HEK293 (cell line): ENCODE measurements at regions not wholly inside any gene's neighbourhood (a gene's known extent, or its start where the extent isn't known, plus 50 kb on each side); places are given as distances from the start of the nearest gene placed in this dataset.

Experiments
- CTCF ChIA-PET: fragments of 350-600 bp; formaldehyde crosslinking; extraction: SDS; loops from one replicate; lab custom pipeline; 2021; ENCODE audit warnings: antibody characterized with exemption; lab: Yijun Ruan, JAX
- POLR2A ChIA-PET: fragments of 300-600 bp; formaldehyde crosslinking; extraction: SDS; loops from one replicate; lab custom pipeline; 2020; ENCODE audit warnings: antibody characterized with exemption, inconsistent platforms; lab: Yijun Ruan, JAX
- H3K27ac ChIP-seq: fragments of 200-500 bp; sonication (Bioruptor generic); 2 replicates; pipeline ENCODE4 v1.5.1; 2014; ENCODE audit warnings: low read depth, low read length, control low read depth, inconsistent platforms; ENCODE audit errors: extremely low read depth
- H3K36me3 ChIP-seq, 2 experiments: fragments of 200-500 bp in 1 of 2; sonication (Bioruptor generic) in 1 of 2; 1 replicate in 1 of 2; 2 replicates in 1 of 2; pipeline ENCODE4 v1.5.1; 2014 to 2017; ENCODE audit warnings: inconsistent platforms in 2 of 2, low read length in 2 of 2; ENCODE audit not compliant: control insufficient read depth in 2 of 2, insufficient read depth in 1 of 2
- H3K4me1 ChIP-seq: fragments of 200-500 bp; sonication (Bioruptor generic); 2 replicates; pipeline ENCODE4 v1.5.1; 2014; ENCODE audit warnings: mild to moderate bottlenecking, low read length, inconsistent platforms; ENCODE audit not compliant: control insufficient read depth, insufficient read depth
- H3K4me3 ChIP-seq: 2 replicates; pipeline ENCODE4 v1.5.1; 2011; ENCODE audit warnings: low read depth, mild to moderate bottlenecking, control low read depth, low read length, moderate library complexity
- H3K9me3 ChIP-seq: fragments of 200-500 bp; sonication (Bioruptor generic); 2 replicates; pipeline ENCODE4 v1.5.1; 2014; ENCODE audit warnings: low read depth, low read length, inconsistent platforms; ENCODE audit not compliant: control insufficient read depth, insufficient read depth
- PRDM1 ChIP-seq: fragments of 450-650 bp; formaldehyde crosslinking; IDR thresholded peaks from 2 replicates; pipeline ENCODE4; 2016; ENCODE audit warnings: missing biosample characterization, missing genetic modification characterization
- SCRT1 ChIP-seq: fragments of 450-650 bp; formaldehyde crosslinking; IDR thresholded peaks from 2 replicates; pipeline ENCODE4 v1.5.1; 2016; ENCODE audit warnings: missing biosample characterization, missing genetic modification characterization, borderline replicate concordance
- ZBTB7A ChIP-seq: fragments of 450-650 bp; formaldehyde crosslinking; IDR thresholded peaks from 2 replicates; pipeline ENCODE4 v1.5.1; 2016; ENCODE audit warnings: low read depth, missing biosample characterization, missing genetic modification characterization
- ZFHX2 ChIP-seq: fragments of 450-650 bp; formaldehyde crosslinking; conservative IDR thresholded peaks from 2 replicates; pipeline ENCODE4 v1.5.1; 2016; ENCODE audit warnings: missing biosample characterization, missing genetic modification characterization
- ZFP37 ChIP-seq: fragments of 450-650 bp; formaldehyde crosslinking; IDR thresholded peaks from 2 replicates; pipeline ENCODE4 v1.5.1; 2016; ENCODE audit warnings: missing biosample characterization, missing genetic modification characterization
- ZNF114 ChIP-seq: fragments of 450-650 bp; formaldehyde crosslinking; IDR thresholded peaks from 2 replicates; pipeline ENCODE4 v1.5.0; 2017; ENCODE audit warnings: missing biosample characterization, missing genetic modification characterization
- ZNF132 ChIP-seq: fragments of 450-650 bp; formaldehyde crosslinking; IDR thresholded peaks from 2 replicates; pipeline ENCODE4 v1.5.1; 2017; ENCODE audit warnings: missing biosample characterization, missing genetic modification characterization, borderline replicate concordance
- ZNF155 ChIP-seq: fragments of 450-650 bp; formaldehyde crosslinking; IDR thresholded peaks from 2 replicates; pipeline ENCODE4 v1.5.1; 2016; ENCODE audit warnings: missing biosample characterization, missing genetic modification characterization
- ZNF214 ChIP-seq: fragments of 450-650 bp; formaldehyde crosslinking; IDR thresholded peaks from 2 replicates; pipeline ENCODE4 v1.5.1; 2017; ENCODE audit warnings: missing biosample characterization, mild to moderate bottlenecking, missing genetic modification characterization, borderline replicate concordance
- ZNF239 ChIP-seq: fragments of 450-650 bp; formaldehyde crosslinking; IDR thresholded peaks from 2 replicates; pipeline ENCODE4 v1.5.1; 2016; ENCODE audit warnings: missing biosample characterization, missing genetic modification characterization
- ZNF335 ChIP-seq: fragments of 450-650 bp; formaldehyde crosslinking; conservative IDR thresholded peaks from 2 replicates; pipeline ENCODE4 v1.5.1; 2016; ENCODE audit warnings: missing biosample characterization, missing genetic modification characterization
- ZNF394 ChIP-seq: fragments of 450-650 bp; formaldehyde crosslinking; IDR thresholded peaks from 2 replicates; pipeline ENCODE4 v1.5.1; 2016; ENCODE audit warnings: missing biosample characterization, missing genetic modification characterization, mild to moderate bottlenecking, moderate library complexity, borderline replicate concordance
- ZNF501 ChIP-seq: fragments of 450-650 bp; formaldehyde crosslinking; IDR thresholded peaks from 2 replicates; pipeline ENCODE4 v1.5.1; 2016; ENCODE audit warnings: missing biosample characterization, missing genetic modification characterization
- ZNF548 ChIP-seq: fragments of 450-650 bp; formaldehyde crosslinking; IDR thresholded peaks from 2 replicates; pipeline ENCODE4 v1.5.1; 2016; ENCODE audit warnings: missing biosample characterization, missing genetic modification characterization
- ZNF629 ChIP-seq: fragments of 450-650 bp; formaldehyde crosslinking; IDR thresholded peaks from 2 replicates; pipeline ENCODE4 v1.5.1; 2017; ENCODE audit warnings: missing biosample characterization, missing genetic modification characterization
- ZNF654 ChIP-seq: fragments of 450-650 bp; formaldehyde crosslinking; IDR thresholded peaks from 2 replicates; pipeline ENCODE4 v1.5.1; 2016; ENCODE audit warnings: low read depth, missing biosample characterization, missing genetic modification characterization
- ZSCAN23 ChIP-seq: fragments of 450-650 bp; formaldehyde crosslinking; IDR thresholded peaks from 2 replicates; pipeline ENCODE4 v1.5.1; 2016; ENCODE audit warnings: missing biosample characterization, missing genetic modification characterization
- TF ChIP-seq, protein P1 (sequence below): fragments of 450-650 bp; formaldehyde crosslinking; IDR thresholded peaks from 2 replicates; pipeline ENCODE4 v1.5.1; 2016; ENCODE audit warnings: missing biosample characterization, missing genetic modification characterization, borderline replicate concordance
- TF ChIP-seq, protein P2 (sequence below): fragments of 450-650 bp; formaldehyde crosslinking; IDR thresholded peaks from 2 replicates; pipeline ENCODE4 v1.5.1; 2016; ENCODE audit warnings: missing biosample characterization, missing genetic modification characterization
- TF ChIP-seq, protein P3 (sequence below): fragments of 450-650 bp; formaldehyde crosslinking; IDR thresholded peaks from 2 replicates; pipeline ENCODE4 v1.5.1; 2016; ENCODE audit warnings: missing biosample characterization, missing genetic modification characterization
- TF ChIP-seq, protein P4 (sequence below): fragments of 450-650 bp; formaldehyde crosslinking; IDR thresholded peaks from 2 replicates; pipeline ENCODE4 v1.5.1; 2016; ENCODE audit warnings: missing biosample characterization, missing genetic modification characterization

DNA sequence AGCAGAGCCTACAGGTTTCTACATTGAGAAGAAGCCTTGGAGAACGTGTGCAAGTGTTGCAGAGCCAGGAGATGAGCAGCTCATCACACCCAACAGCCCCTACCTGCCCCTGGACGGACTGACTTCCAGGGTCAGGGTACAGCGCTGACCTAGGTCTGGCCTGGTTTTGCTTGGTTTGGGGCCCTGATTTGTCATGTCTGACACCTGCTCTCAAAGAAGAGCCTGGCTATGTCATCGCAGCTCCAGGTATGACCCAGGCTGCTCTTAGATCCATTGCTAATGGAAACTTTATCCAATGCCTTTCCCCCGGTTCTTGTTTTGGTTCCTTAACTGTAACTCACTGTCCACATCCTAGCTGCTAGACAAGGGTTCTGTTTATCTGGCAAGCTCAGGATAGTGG lies 149.5 kb downstream of the CXCL12 start (continued):
- TF ChIP-seq, protein P1, sequence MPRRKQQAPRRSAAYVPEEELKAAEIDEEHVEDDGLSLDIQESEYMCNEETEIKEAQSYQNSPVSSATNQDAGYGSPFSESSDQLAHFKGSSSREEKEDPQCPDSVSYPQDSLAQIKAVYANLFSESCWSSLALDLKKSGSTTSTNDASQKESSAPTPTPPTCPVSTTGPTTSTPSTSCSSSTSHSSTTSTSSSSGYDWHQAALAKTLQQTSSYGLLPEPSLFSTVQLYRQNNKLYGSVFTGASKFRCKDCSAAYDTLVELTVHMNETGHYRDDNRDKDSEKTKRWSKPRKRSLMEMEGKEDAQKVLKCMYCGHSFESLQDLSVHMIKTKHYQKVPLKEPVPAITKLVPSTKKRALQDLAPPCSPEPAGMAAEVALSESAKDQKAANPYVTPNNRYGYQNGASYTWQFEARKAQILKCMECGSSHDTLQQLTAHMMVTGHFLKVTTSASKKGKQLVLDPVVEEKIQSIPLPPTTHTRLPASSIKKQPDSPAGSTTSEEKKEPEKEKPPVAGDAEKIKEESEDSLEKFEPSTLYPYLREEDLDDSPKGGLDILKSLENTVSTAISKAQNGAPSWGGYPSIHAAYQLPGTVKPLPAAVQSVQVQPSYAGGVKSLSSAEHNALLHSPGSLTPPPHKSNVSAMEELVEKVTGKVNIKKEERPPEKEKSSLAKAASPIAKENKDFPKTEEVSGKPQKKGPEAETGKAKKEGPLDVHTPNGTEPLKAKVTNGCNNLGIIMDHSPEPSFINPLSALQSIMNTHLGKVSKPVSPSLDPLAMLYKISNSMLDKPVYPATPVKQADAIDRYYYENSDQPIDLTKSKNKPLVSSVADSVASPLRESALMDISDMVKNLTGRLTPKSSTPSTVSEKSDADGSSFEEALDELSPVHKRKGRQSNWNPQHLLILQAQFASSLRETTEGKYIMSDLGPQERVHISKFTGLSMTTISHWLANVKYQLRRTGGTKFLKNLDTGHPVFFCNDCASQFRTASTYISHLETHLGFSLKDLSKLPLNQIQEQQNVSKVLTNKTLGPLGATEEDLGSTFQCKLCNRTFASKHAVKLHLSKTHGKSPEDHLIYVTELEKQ = no peak
- TF ChIP-seq ZNF239 (tag by site-specific recombination) (no peak), ZNF114 (tag by site-specific recombination) (no peak), ZNF629 (tag by site-specific recombination) (no peak), SCRT1 (no peak), PRDM1 (no peak)
- TF ChIP-seq, protein P2, sequence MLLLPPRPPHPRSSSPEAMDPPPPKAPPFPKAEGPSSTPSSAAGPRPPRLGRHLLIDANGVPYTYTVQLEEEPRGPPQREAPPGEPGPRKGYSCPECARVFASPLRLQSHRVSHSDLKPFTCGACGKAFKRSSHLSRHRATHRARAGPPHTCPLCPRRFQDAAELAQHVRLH (tag by site-specific recombination) = no peak
- TF ChIP-seq, protein P3, sequence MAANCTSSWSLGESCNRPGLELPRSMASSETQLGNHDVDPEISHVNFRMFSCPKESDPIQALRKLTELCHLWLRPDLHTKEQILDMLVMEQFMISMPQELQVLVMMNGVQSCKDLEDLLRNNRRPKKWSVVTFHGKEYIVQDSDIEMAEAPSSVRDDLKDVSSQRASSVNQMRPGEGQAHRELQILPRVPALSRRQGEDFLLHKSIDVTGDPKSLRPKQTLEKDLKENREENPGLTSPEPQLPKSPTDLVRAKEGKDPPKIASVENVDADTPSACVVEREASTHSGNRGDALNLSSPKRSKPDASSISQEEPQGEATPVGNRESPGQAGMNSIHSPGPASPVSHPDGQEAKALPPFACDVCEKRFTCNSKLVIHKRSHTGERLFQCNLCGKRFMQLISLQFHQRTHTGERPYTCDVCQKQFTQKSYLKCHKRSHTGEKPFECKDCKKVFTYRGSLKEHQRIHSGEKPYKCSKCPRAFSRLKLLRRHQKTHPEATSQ = no peak

DNA sequence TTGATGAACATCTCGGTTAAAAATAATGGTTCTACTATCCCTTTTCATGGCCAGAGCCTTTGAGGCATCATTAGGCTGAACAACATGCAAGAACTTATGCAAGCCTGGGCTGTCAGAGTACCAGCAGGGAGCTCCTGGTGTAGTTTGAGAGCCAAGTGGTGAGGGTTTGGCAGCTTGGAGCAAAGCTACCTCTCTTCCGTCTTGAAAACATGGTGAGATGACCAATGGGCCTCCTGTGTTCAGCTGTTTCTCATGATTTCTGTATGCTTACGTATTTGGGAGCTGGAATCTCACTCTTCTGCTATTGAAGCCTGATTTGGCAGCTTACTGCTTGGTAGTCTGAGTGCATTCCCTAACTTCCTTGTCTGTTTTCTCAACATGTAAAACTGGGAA lies 150.4 kb downstream of the CXCL12 start:
- no peak overlapping the region for H3K4me3 ChIP-seq
- ChIA-PET CTCF (interaction anchor here (1.1 kb wide), 1 partner anchor 10 kb away, joined by 3 read pairs; no protein-coding TSS in a partner anchor), POLR2A (no interaction called here)
- TF ChIP-seq, protein P4, sequence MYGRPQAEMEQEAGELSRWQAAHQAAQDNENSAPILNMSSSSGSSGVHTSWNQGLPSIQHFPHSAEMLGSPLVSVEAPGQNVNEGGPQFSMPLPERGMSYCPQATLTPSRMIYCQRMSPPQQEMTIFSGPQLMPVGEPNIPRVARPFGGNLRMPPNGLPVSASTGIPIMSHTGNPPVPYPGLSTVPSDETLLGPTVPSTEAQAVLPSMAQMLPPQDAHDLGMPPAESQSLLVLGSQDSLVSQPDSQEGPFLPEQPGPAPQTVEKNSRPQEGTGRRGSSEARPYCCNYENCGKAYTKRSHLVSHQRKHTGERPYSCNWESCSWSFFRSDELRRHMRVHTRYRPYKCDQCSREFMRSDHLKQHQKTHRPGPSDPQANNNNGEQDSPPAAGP (tag by site-specific recombination) = no peak
- no peak for TF ChIP-seq ZFHX2
- TF ChIP-seq ZNF394 (tag by site-specific recombination) = no peak
- TF ChIP-seq ZNF548 (tag by site-specific recombination) = no peak
- no peak for TF ChIP-seq ZNF214 (tag by site-specific recombination)
- TF ChIP-seq ZNF335 (tag by site-specific recombination) = no peak
- no peak for TF ChIP-seq ZNF654
- TF ChIP-seq ZBTB7A (tag by site-specific recombination) = no peak
- TF ChIP-seq ZSCAN23 (tag by site-specific recombination) = no peak
- no peak for TF ChIP-seq ZNF132
- no peak for TF ChIP-seq ZFP37
- TF ChIP-seq, protein P3 = no peak
- no peak for TF ChIP-seq ZNF501 (tag by site-specific recombination)
- TF ChIP-seq ZNF155 (tag by site-specific recombination) = no peak
- H3K27ac ChIP-seq = no peak overlapping the region
- no peaks in the 10 kb centered on the region for H3K36me3 ChIP-seq
- H3K9me3 ChIP-seq = no peaks in the 10 kb centered on the region
- H3K4me1 ChIP-seq = peaks cover 6% of the 10 kb centered on the region
